Peyer's patch (tissue), 4 donors: ENCODE measurements at regions not wholly inside any gene's neighbourhood (a gene's known extent, or its start where the extent isn't known, plus 50 kb on each side); places are given as distances from the start of the nearest gene placed in this dataset.
A peak's percentile ranks its signal among the peaks of the same experiment; 100 is the strongest.

Experiments used
- DNase-seq, 3 donors: peaks; one replicate each; pipeline ENCODE4 v3.0.0-alpha.2; 2017 to 2019
- H3K27ac ChIP-seq, 4 donors: fragments of 200-600 bp; sonication (generic); one replicate each; pipeline ENCODE4 v1.5.1; 2016 to 2019
- H3K27me3 ChIP-seq, 2 donors: fragments of 200-600 bp; sonication (generic); one replicate each; pipeline ENCODE4 v1.5.1; 2019
- H3K36me3 ChIP-seq, 3 donors: fragments of 200-600 bp; sonication (generic); one replicate each; pipeline ENCODE4 v1.5.1; 2016 to 2019
- H3K4me1 ChIP-seq, 4 donors: fragments of 200-600 bp; sonication (generic); one replicate each; pipeline ENCODE4 v1.5.1; 2016 to 2019
- H3K4me3 ChIP-seq, 4 donors: fragments of 200-600 bp; sonication (generic); 1 replicate in 3 of 4; 2 replicates in 1 of 4; pipeline ENCODE4 v1.5.1; 2016 to 2019; ENCODE audit warnings: mild to moderate bottlenecking in 1 of 4
- H3K9me3 ChIP-seq, 4 donors: fragments of 200-600 bp; sonication (generic); one replicate each; pipeline ENCODE4 v1.5.1; 2016 to 2019; ENCODE audit warnings: mild to moderate bottlenecking in 1 of 4
- CTCF ChIP-seq, 6 experiments: fragments of 450-650 bp in 4 of 6; fragments of 200-600 bp in 2 of 6; sonication (generic) in 1 of 6; IDR thresholded peaks; one replicate each; pipeline ENCODE4 v1.5.1; 2017 to 2019; ENCODE audit warnings: antibody characterized with exemption in 6 of 6, mild to moderate bottlenecking in 3 of 6, moderate library complexity in 1 of 6
- POLR2A ChIP-seq, 2 donors: fragments of 450-650 bp; IDR thresholded peaks; one replicate each; pipeline ENCODE4 v1.5.1; 2017; ENCODE audit warnings: antibody characterized with exemption in 2 of 2, mild to moderate bottlenecking in 2 of 2, moderate library complexity in 2 of 2

DNA sequence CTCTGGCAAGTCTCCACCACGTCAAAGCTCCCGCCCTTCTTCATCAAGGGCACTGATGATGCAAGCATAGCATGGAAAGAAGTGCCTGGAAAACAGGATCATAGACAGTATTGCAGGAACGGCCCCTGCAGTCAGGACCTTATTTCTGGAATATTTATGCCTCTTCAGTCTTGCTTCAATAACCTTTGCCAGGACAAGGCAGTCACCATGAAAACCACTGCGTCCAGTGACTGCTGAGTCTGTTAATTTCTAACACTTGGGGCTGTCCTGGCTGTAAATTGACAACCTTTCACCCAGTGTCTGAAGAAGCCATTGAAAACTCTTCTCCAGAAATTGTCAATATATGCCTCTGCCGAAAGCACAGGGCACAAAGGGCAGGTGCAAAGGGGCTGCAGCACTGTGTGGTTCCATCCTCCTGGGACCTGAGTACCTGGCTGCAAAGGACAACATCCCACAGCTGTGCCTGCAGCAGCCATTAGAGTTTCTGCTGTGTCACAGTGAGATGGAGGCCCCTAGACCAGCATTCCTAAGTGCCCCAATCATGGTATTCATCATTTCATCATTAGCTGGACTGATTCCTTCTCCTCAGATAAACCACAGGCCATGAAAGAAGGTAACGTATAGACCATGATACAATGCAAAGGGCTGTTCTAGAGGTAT is 819.6 kb downstream of the RNF144A start:
- DNase-seq: no peak
- TF ChIP-seq POLR2A (IDR thresholded peaks at IDR 0.05) (no peak), CTCF (IDR thresholded peaks at IDR 0.05) (no peak)
- Histone ChIP-seq H3K36me3 (no peaks in the 10 kb centered on the region), H3K4me1 (no peaks in the 10 kb centered on the region), H3K27ac (no peak overlapping the region), H3K9me3 (no peaks in the 10 kb centered on the region), H3K27me3 (no peaks in the 10 kb centered on the region), H3K4me3 (no peak overlapping the region)

- Histone ChIP-seq H3K4me1 (no peaks in the 10 kb centered on the region), H3K27ac (no peak overlapping the region), H3K36me3 (no peaks in the 10 kb centered on the region), H3K9me3 (no peaks in the 10 kb centered on the region), H3K27me3 (no peaks in the 10 kb centered on the region), H3K4me3 (no peak overlapping the region)
- no peak for TF ChIP-seq POLR2A (IDR thresholded peaks at IDR 0.05)
- no peak for TF ChIP-seq CTCF (IDR thresholded peaks at IDR 0.05)
- DNase-seq: no peak
These were observed 821.4 kb downstream of the RNF144A start for GRCh38 chr2:7738596-7738995.

GRCh38 chr2:7740114-7740513 is 822.9 kb downstream of the RNF144A start:
- no peaks in the 10 kb centered on the region for H3K4me1 ChIP-seq
- TF ChIP-seq CTCF (IDR thresholded peaks at IDR 0.05): peak in 1 of 6 experiments; percentile 10
- TF ChIP-seq POLR2A (IDR thresholded peaks at IDR 0.05): no peak
- no peak overlapping the region for H3K27ac ChIP-seq

DNA sequence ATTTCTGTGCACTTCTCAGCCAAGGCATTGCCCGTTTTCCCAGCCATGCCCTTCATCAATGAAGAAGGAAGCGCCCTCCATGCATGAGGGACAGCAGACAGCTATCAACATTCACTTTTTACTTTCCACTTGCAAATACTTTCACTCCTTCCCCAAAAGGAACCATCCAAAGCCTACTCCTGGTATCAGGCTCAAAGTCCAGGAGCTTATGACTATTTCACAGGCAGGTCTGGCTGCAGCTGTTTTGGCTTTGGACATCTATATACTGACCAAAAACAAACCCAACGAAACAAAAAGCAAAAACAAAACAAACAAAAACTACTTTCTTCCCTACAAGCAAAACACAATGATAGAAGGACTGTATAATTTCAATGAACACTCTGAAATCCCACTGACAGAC is 825.1 kb downstream of the RNF144A start:
- Histone ChIP-seq H3K4me3 (no peak overlapping the region), H3K27me3 (no peaks in the 10 kb centered on the region), H3K9me3 (no peaks in the 10 kb centered on the region), H3K27ac (no peak overlapping the region), H3K36me3 (no peaks in the 10 kb centered on the region), H3K4me1 (no peaks in the 10 kb centered on the region)
- no peak for DNase-seq
- TF ChIP-seq POLR2A (IDR thresholded peaks at IDR 0.05) (no peak), CTCF (IDR thresholded peaks at IDR 0.05) (no peak)

More at GRCh38 chr2:7740114-7740513, 822.9 kb downstream of the RNF144A start:
- H3K36me3 ChIP-seq: no peaks in the 10 kb centered on the region
- no peak overlapping the region for H3K4me3 ChIP-seq
- no peak for DNase-seq
- no peaks in the 10 kb centered on the region for H3K9me3 ChIP-seq
- no peaks in the 10 kb centered on the region for H3K27me3 ChIP-seq

- H3K27me3 ChIP-seq: no peaks in the 10 kb centered on the region
- DNase-seq: peak in 1 of 3 donors; percentile 81
- peak overlapping the region in 2 of 4 donors; percentile 35 to 61 for H3K27ac ChIP-seq
- no peaks in the 10 kb centered on the region for H3K36me3 ChIP-seq
- H3K9me3 ChIP-seq: no peaks in the 10 kb centered on the region
- TF ChIP-seq CTCF (IDR thresholded peaks at IDR 0.05) (no peak), POLR2A (IDR thresholded peaks at IDR 0.05) (no peak)
- H3K4me3 ChIP-seq: no peak overlapping the region
- no peaks in the 10 kb centered on the region for H3K4me1 ChIP-seq
These were observed 827.6 kb downstream of the RNF144A start for GRCh38 chr2:7744827-7745226.

DNA sequence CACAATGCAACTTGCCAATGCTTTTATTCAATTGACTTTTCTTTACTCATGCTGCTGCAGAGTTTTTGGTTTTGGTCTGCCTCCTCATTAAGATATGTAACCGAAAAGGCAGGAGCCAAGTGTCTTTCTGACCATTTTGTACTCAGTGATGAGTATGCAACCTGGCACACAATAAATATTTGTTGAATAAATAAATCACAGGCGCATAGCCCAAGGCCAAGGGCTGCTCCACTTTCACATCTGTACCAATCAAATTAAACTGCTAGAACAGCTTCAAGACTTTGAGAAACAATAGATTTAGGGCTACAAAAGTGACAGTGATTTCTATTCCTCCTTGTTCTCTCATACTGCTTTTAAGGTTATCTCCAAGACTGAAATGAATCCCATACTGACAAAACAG is 828.2 kb downstream of the RNF144A start:
- Histone ChIP-seq H3K4me1 (no peaks in the 10 kb centered on the region), H3K27ac (peak overlapping the region in 2 of 4 donors; percentile 12 to 47), H3K27me3 (no peaks in the 10 kb centered on the region), H3K4me3 (no peak overlapping the region), H3K36me3 (no peaks in the 10 kb centered on the region), H3K9me3 (no peaks in the 10 kb centered on the region)
- no peak for DNase-seq
- TF ChIP-seq CTCF (IDR thresholded peaks at IDR 0.05) (no peak), POLR2A (IDR thresholded peaks at IDR 0.05) (no peak)
